EH (cell line): ENCODE measurements at regions not wholly inside any gene's neighbourhood (a gene's known extent, or its start where the extent isn't known, plus 50 kb on each side); places are given as distances from the start of the nearest gene placed in this dataset.

Experiments
- DNase-seq: peaks from one replicate; pipeline ENCODE4 v3.0.0-alpha.2; 2015; ENCODE audit warnings: low read depth

- peak; percentile 41 for DNase-seq
Observed at GRCh38 chr10:60664859-60665258, 113.4 kb upstream of the CDK1 start.

GRCh38 chr10:60663850-60664249, 114.4 kb upstream of the CDK1 start:
- no peak for DNase-seq

GRCh38 chr10:60662917-60663614, 115.2 kb upstream of the CDK1 start:
- DNase-seq: peak; percentile 44

DNA sequence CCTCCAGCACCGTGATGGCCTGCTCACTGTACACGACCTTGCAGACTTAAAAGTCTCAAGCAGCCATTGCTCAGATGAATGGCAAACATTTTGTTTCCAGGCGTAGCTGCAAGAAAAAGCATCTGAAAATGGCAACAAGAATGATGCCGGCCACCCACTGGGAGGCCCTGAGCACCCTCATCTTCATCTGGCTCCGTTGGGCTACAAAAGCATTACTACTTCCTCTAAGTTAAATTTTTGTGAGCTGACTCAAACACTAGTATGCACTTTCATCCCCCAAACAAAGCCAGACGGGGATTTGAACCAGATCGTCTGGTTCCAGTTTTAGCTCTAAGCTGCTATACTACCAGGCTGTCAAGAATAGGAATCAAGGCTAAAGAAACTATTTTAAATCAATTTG, 116.6 kb upstream of the CDK1 start:
- DNase-seq: peak; percentile 82

GRCh38 chr10:60660625-60661024, 117.7 kb upstream of the CDK1 start:
- no peak for DNase-seq

- peak; percentile 8 for DNase-seq
Observed at GRCh38 chr10:60654813-60655464, 123.3 kb upstream of the CDK1 start.

DNA sequence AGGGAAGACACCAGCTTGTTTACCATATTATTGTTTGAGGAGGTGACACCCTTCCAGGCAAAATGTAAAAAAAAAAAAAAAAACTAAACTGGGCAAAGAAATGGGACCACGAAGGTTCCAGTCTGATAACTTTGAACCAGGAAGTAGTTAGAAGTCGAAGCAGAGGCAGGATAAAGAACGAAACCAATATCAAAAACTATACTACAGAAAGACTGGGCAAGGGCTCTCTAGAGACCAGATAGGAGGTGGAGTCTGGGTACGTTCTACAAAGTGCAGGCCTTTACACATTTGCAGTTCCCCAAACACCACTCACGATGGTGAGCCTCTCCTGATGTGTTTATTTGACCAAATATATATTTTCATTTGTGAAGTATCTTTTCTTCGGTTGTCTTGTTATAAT, 125.7 kb upstream of the CDK1 start:
- no peak for DNase-seq

GRCh38 chr10:60650378-60650800, 127.9 kb upstream of the CDK1 start:
- DNase-seq: no peak

GRCh38 chr10:60649485-60650377, 128.5 kb upstream of the CDK1 start:
- DNase-seq: no peak

GRCh38 chr10:60648761-60649160, 129.5 kb upstream of the CDK1 start:
- DNase-seq: no peak

- peak; percentile 64 for DNase-seq
Observed at GRCh38 chr10:60646966-60647796, 131.1 kb upstream of the CDK1 start.

DNA sequence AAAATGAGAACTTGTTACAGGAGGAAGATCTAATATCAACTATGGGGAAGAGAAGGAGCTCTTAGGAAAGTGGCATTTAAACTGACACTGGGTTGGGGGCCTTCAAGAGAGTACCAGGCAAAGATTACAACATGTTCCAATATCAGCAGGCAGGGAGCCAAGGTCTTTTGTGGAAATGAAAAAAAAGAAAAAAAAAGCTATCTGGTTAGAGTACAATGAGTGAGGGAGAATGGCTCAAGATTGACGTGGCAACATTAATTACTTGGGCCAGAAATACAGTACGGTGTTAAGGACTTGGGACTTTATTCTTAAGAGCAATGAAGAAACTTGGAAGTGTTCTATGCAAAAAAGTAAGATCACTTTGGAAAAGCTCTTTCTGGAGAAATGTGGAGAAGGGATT, 132.3 kb upstream of the CDK1 start:
- DNase-seq: no peak

- no peak for DNase-seq
Observed at GRCh38 chr10:60644436-60645130, 133.7 kb upstream of the CDK1 start.

DNA sequence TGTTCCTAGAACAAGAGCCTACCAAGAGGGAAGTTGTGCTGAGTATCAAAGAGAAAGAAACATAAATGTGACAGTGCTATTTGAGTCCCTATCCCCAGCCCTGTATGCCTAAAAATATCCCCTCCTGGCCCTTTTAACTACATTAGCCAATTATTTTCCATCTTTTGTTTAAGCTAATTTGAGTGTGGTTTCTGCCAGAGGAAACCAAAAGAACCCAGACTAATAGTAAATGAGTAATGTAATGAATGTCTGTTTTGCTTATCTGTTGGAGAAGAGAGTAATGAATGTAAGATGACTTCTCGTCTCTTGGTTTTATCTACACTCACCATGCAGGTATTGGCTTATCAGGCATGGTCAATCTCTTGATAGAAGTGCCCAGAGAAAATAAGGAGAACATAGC, 134.4 kb upstream of the CDK1 start:
- DNase-seq: peak; percentile 28

GRCh38 chr10:60629332-60629731, 148.9 kb upstream of the CDK1 start:
- no peak for DNase-seq

GRCh38 chr10:60627778-60628748, 150.2 kb upstream of the CDK1 start:
- no peak for DNase-seq

- DNase-seq: no peak
Observed at GRCh38 chr10:60626037-60626436, 152.2 kb upstream of the CDK1 start.

DNA sequence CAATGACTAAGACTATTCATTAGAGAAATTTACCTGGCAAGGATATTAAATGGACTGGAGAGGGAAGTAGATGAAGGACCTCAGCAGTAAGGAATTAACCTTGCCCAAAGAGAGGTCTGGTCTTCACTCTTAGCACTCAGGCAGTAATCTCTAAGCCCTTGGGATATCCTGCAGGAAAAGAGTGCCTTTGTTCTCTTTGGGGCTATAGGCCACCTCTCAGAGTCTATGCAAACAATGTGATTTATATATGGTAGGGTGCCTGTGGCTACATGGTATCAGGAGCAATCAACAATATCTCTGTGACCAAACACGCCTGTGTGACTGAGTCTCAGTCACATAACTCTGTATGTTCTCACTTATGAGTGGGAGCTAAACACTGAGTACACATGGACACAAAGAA, 154.7 kb upstream of the CDK1 start:
- DNase-seq: no peak

DNA sequence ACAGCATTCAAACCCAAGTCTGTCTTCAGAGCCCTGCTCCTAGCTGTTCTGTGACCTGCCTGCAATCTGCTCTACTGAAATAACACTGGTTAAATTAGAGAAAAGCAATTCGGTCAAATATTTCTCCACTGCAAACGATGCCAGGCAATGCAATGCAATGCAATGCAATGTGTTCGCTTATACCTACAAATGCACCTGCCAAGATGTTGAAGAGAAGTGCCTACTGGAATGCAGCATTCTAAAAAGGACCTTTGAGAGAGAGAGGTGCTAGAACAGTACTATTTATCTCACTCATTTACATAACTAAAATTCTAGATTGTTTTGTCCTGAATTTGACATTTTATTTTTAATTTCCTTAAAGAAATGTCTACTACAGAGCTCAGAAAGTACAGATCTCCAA, 157.3 kb upstream of the CDK1 start:
- no peak for DNase-seq

DNA sequence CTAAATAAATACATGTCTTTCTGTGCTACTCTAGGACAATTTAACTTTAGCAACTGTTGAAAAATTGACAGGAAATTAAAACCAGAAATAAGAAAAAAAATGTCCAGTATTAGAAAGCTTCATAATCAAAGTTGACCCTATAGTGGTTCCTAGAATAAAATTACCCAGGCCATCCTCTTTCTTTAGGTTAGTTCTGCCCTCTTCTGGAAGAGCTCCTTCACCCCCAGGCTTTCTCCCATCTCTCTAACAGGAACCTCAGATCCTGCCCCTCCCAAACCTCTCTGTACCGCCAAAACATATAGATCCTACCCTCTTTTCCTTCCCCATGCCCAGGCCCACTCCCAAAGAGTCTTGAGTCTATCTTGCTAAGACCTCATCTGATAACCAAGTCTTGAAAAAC, 159.4 kb upstream of the CDK1 start:
- DNase-seq: no peak
